Osteocyte (in vitro differentiated cells): ENCODE measurements at regions not wholly inside any gene's neighbourhood (a gene's known extent, or its start where the extent isn't known, plus 50 kb on each side); places are given as distances from the start of the nearest gene placed in this dataset.
"Not testable (repeated sequence)": the region's sequence is repeated elsewhere in the genome, so short reads cannot be mapped to it uniquely, and the experiment has no call there.

Experiments used
- DNase-seq: peaks from one replicate; pipeline ENCODE4 v3.0.0; 2021; ENCODE audit warnings: mixed read lengths; ENCODE audit not compliant: unreplicated experiment; ENCODE audit errors: extremely low spot score
- H3K27ac Mint-ChIP-seq: one replicate; pipeline ENCODE4 v1.8.0; 2021; ENCODE audit warnings: mild to moderate bottlenecking, mixed read lengths; ENCODE audit not compliant: unreplicated experiment
- H3K27me3 Mint-ChIP-seq: one replicate; pipeline ENCODE4 v1.8.0; 2021; ENCODE audit warnings: mixed read lengths; ENCODE audit not compliant: unreplicated experiment
- H3K36me3 Mint-ChIP-seq: one replicate; pipeline ENCODE4 v1.8.0; 2021; ENCODE audit warnings: mixed read lengths; ENCODE audit not compliant: unreplicated experiment
- H3K4me1 Mint-ChIP-seq: one replicate; pipeline ENCODE4 v1.8.0; 2021; ENCODE audit warnings: mixed read lengths; ENCODE audit not compliant: unreplicated experiment
- H3K4me3 Mint-ChIP-seq: one replicate; pipeline ENCODE4 v1.8.0; 2021; ENCODE audit warnings: mild to moderate bottlenecking, moderate library complexity, mixed read lengths; ENCODE audit not compliant: unreplicated experiment
- H3K9me3 Mint-ChIP-seq: one replicate; pipeline ENCODE4 v1.8.0; 2021; ENCODE audit warnings: mixed read lengths; ENCODE audit not compliant: unreplicated experiment
- CTCF ChIP-seq: fragments of 200-600 bp; sonication (generic); IDR thresholded peaks from 2 replicates; pipeline ENCODE4 v1.5.0; 2021; ENCODE audit warnings: antibody characterized with exemption, mild to moderate bottlenecking, moderate library complexity

- H3K4me1 Mint-ChIP-seq = no peaks in the 10 kb centered on the region
- peaks cover 14% of the 10 kb centered on the region for H3K27me3 Mint-ChIP-seq
- H3K4me3 Mint-ChIP-seq = no peak overlapping the region
- no peak for TF ChIP-seq CTCF
- H3K9me3 Mint-ChIP-seq = no peaks in the 10 kb centered on the region
- no peaks in the 10 kb centered on the region for H3K36me3 Mint-ChIP-seq
- H3K27ac Mint-ChIP-seq = no peak overlapping the region
- no peak for DNase-seq
Measured at GRCh38 chr5:116722651-116723050, 148.0 kb upstream of the SEMA6A start.

GRCh38 chr5:116719106-116719505, 144.5 kb upstream of the SEMA6A start:
- Mint-ChIP-seq H3K9me3 (no peaks in the 10 kb centered on the region), H3K27me3 (peaks cover 9% of the 10 kb centered on the region), H3K4me1 (no peaks in the 10 kb centered on the region), H3K4me3 (no peak overlapping the region), H3K27ac (no peak overlapping the region), H3K36me3 (no peaks in the 10 kb centered on the region)
- DNase-seq = no peak
- no peak for TF ChIP-seq CTCF

- Mint-ChIP-seq H3K9me3 (no peaks in the 10 kb centered on the region), H3K36me3 (no peaks in the 10 kb centered on the region)
Measured at GRCh38 chr5:116718317-116718716, 143.7 kb upstream of the SEMA6A start.

GRCh38 chr5:116709082-116709481, 134.5 kb upstream of the SEMA6A start:
- H3K27me3 Mint-ChIP-seq = no peaks in the 10 kb centered on the region
- no peaks in the 10 kb centered on the region for H3K9me3 Mint-ChIP-seq
- no peaks in the 10 kb centered on the region for H3K4me1 Mint-ChIP-seq
- no peak for TF ChIP-seq CTCF
- H3K27ac Mint-ChIP-seq = no peak overlapping the region
- H3K36me3 Mint-ChIP-seq = no peaks in the 10 kb centered on the region
- no peak overlapping the region for H3K4me3 Mint-ChIP-seq
- no peak for DNase-seq

More at GRCh38 chr5:116718317-116718716, 143.7 kb upstream of the SEMA6A start:
- Mint-ChIP-seq H3K27me3 (peaks cover 8% of the 10 kb centered on the region), H3K4me1 (no peaks in the 10 kb centered on the region), H3K27ac (no peak overlapping the region), H3K4me3 (no peak overlapping the region)
- no peak for TF ChIP-seq CTCF
- no peak for DNase-seq

GRCh38 chr5:116705121-116705519, 130.5 kb upstream of the SEMA6A start:
- H3K4me1 Mint-ChIP-seq, H3K9me3 Mint-ChIP-seq, H3K4me3 Mint-ChIP-seq, H3K27ac Mint-ChIP-seq, H3K36me3 Mint-ChIP-seq, H3K27me3 Mint-ChIP-seq, DNase-seq: not testable (repeated sequence)

- Mint-ChIP-seq H3K4me1 (no peaks in the 10 kb centered on the region), H3K27me3 (no peaks in the 10 kb centered on the region), H3K36me3 (no peaks in the 10 kb centered on the region), H3K27ac (no peak overlapping the region), H3K9me3 (no peaks in the 10 kb centered on the region), H3K4me3 (no peak overlapping the region)
- no peak for DNase-seq
- TF ChIP-seq CTCF = no peak
Measured at GRCh38 chr5:116703941-116704340, 129.3 kb upstream of the SEMA6A start.
